NCI-H2171 (cell line): ENCODE measurements at regions not wholly inside any gene's neighbourhood (a gene's known extent, or its start where the extent isn't known, plus 50 kb on each side); places are given as distances from the start of the nearest gene placed in this dataset.

Experiments
- DNase-seq: peaks from one replicate; lab custom pipeline; 2025; lab: John Stamatoyannopoulos, UW

DNA sequence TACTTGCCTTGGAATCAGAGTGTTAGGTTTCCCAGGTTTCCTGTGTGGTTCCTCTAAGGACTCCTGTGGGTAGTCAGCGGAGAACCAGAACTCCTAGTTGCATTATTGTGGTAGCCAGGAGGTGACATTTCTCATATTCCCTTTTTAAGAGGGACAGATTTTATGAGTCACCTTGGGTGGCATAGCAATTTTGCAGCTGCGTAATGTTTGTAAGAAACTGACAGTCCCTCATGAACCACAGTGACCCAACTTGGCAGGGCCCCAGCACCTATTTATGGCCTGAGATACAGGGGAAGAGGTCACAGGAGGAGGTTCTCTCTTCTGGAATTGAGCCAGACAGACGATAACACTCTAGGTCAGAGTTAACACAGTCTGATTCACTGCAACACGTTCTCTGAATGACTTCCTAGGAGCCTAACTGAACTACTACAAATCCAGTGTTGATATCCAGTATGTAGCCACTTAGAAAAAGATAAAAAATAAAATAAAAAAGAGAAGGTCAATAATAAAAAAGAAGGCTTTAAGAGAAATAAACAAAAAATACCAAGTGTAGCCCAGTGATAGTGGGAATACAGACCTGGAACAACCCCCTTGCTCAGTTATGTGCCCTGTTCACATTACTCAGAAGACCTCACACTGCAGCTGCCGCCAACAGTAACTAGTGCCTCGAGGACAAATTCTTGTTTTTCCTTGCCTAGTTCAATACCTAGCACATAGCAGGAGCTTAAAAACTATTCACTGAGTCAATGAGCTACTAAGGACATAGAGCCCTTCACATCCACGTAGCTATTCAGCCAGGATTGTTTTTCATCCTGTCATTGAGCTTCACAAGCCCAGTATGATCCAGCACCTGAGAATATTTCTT lies 50.7 kb upstream of the VLDLR start:
- peak; percentile 6 for DNase-seq
